ENCODE measurements at regions not wholly inside any gene's neighbourhood (a gene's known extent, or its start where the extent isn't known, plus 50 kb on each side); places are given as distances from the start of the nearest gene placed in this dataset.
"Not testable (repeated sequence)": the region's sequence is repeated elsewhere in the genome, so short reads cannot be mapped to it uniquely, and the experiment has no call there.

- TF ChIP-seq SNAI2 (CRISPR knock-in tag; IDR thresholded peaks at IDR 0.05); ZC3H10 (CRISPR knock-in tag; IDR thresholded peaks at IDR 0.05); ZFP30 (CRISPR knock-in tag; IDR thresholded peaks at IDR 0.05); PATZ1 (CRISPR knock-in tag; IDR thresholded peaks at IDR 0.05; ENCODE audit: borderline replicate concordance); TOX (CRISPR knock-in tag; IDR thresholded peaks at IDR 0.05; ENCODE audit: borderline replicate concordance); ESRRG (CRISPR knock-in tag; IDR thresholded peaks at IDR 0.05); ZFP3 (CRISPR knock-in tag; IDR thresholded peaks at IDR 0.05); ZNF8 (CRISPR knock-in tag; IDR thresholded peaks at IDR 0.05); TCF4 (CRISPR knock-in tag; IDR thresholded peaks at IDR 0.05; ENCODE audit: borderline replicate concordance); TSHZ2 (CRISPR knock-in tag; IDR thresholded peaks at IDR 0.05): not testable (repeated sequence)
Observed at GRCh38 chrX:3896755-3897154, 183.3 kb upstream of the PRKX start.
